NCI-H2107 (cell line): ENCODE measurements at regions not wholly inside any gene's neighbourhood (a gene's known extent, or its start where the extent isn't known, plus 50 kb on each side); places are given as distances from the start of the nearest gene placed in this dataset.

Experiments used
- DNase-seq: peaks from one replicate; lab custom pipeline; 2025; lab: John Stamatoyannopoulos, UW

GRCh38 chr20:4600308-4601014 lies 85.8 kb upstream of the PRNP start:
- DNase-seq = no peak

- DNase-seq = no peak
These were observed 89.0 kb upstream of the PRNP start for GRCh38 chr20:4597215-4597614.

GRCh38 chr20:4593149-4593525 lies 93.1 kb upstream of the PRNP start:
- no peak for DNase-seq

GRCh38 chr20:4592316-4593148 lies 93.7 kb upstream of the PRNP start:
- DNase-seq = no peak

GRCh38 chr20:4591975-4592315 lies 94.3 kb upstream of the PRNP start:
- DNase-seq = no peak

- DNase-seq = no peak
These were observed 100.5 kb upstream of the PRNP start for GRCh38 chr20:4585758-4586157.

- DNase-seq = no peak
These were observed 101.0 kb upstream of the PRNP start for GRCh38 chr20:4585104-4585753.

- DNase-seq = no peak
These were observed 101.7 kb upstream of the PRNP start for GRCh38 chr20:4584510-4584909.

- no peak for DNase-seq
These were observed 104.4 kb upstream of the PRNP start for GRCh38 chr20:4581838-4582237.

- no peak for DNase-seq
These were observed 107.9 kb upstream of the PRNP start for GRCh38 chr20:4578375-4578774.

- no peak for DNase-seq
These were observed 111.9 kb upstream of the PRNP start for GRCh38 chr20:4574356-4574690.

GRCh38 chr20:4573564-4574355 lies 112.5 kb upstream of the PRNP start:
- DNase-seq = no peak

GRCh38 chr20:4571759-4572531 lies 114.3 kb upstream of the PRNP start:
- no peak for DNase-seq

GRCh38 chr20:4569865-4570264 lies 116.4 kb upstream of the PRNP start:
- no peak for DNase-seq

- no peak for DNase-seq
These were observed 117.2 kb upstream of the PRNP start for GRCh38 chr20:4569092-4569491.

- no peak for DNase-seq
These were observed 117.8 kb upstream of the PRNP start for GRCh38 chr20:4568361-4568959.

- no peak for DNase-seq
These were observed 119.1 kb upstream of the PRNP start for GRCh38 chr20:4567170-4567569.

GRCh38 chr20:4563534-4563933 lies 122.7 kb upstream of the PRNP start:
- no peak for DNase-seq

- no peak for DNase-seq
These were observed 123.2 kb upstream of the PRNP start for GRCh38 chr20:4563031-4563430.

- DNase-seq = no peak
These were observed 125.6 kb upstream of the PRNP start for GRCh38 chr20:4560667-4561066.

- DNase-seq = no peak
These were observed 126.3 kb upstream of the PRNP start for GRCh38 chr20:4559906-4560305.
